HCT116 (cell line): ENCODE measurements at regions not wholly inside any gene's neighbourhood (a gene's known extent, or its start where the extent isn't known, plus 50 kb on each side); places are given as distances from the start of the nearest gene placed in this dataset.

ENCODE experiments used
- ATAC-seq: fragments of 200-7000 bp; cut with Tn5 transposase; 2 replicates; pipeline ENCODE4 v1.9.1; 2020; ENCODE audit warnings: mild to moderate bottlenecking, moderate library complexity
- BruUV-seq: library from RNA; stranded (reverse); fragments of 400-500 nt; replicated peaks from 2 replicates; lab custom pipeline; 2021; lab: Mats Ljungman, UMichigan
- CTCF ChIA-PET: fragments of 300-600 bp; sonication (Branson Sonifier 250); formaldehyde crosslinking; loops from one replicate; lab custom pipeline; 2021; ENCODE audit warnings: antibody characterized with exemption; lab: Charles Lee
- POLR2A ChIA-PET: fragments of 300-600, 350-600 bp; sonication (Branson Sonifier 250); formaldehyde crosslinking; loops from one replicate; lab custom pipeline; 2021; ENCODE audit warnings: antibody characterized with exemption; lab: Charles Lee
- RAD21 ChIA-PET, 2 experiments: fragments of 300-600 bp; sonication (Branson Sonifier 250); formaldehyde crosslinking; loops; one replicate each; lab custom pipeline; 2023; ENCODE audit warnings: low total read pairs in 2 of 2; ENCODE audit not compliant: uncharacterized antibody in 2 of 2, unreplicated experiment in 2 of 2, low non-redundant PET in 1 of 2; lab: Charles Lee
- DNase-seq: peaks from one replicate; pipeline ENCODE4 v3.0.0-alpha.2; 2010; ENCODE audit warnings: low read depth, low spot score
- H2AFZ ChIP-seq: fragments of 200-600 bp; shearing (Covaris generic), sonication (generic); 2 replicates; pipeline ENCODE4 v1.6.1; 2017; ENCODE audit warnings: low read depth, mixed run types, mixed read lengths, antibody characterized with exemption, low read length; ENCODE audit not compliant: poor library complexity, severe bottlenecking
- H3K27ac ChIP-seq: 2 replicates; pipeline ENCODE4 v1.5.1; 2012; ENCODE audit warnings: low read depth, low read length
- H3K27me3 ChIP-seq: fragments of 200-600 bp; sonication (generic); 2 replicates; pipeline ENCODE4 v1.6.1; 2016; ENCODE audit warnings: mixed run types, low read length, mixed read lengths; ENCODE audit not compliant: insufficient read depth
- H3K36me3 ChIP-seq, 2 experiments: fragments of 200-500 bp in 1 of 2; fragments of 200-600 bp in 1 of 2; sonication (Bioruptor generic) in 1 of 2; sonication (generic) in 1 of 2; 2 replicates each; pipeline versions ENCODE4 v1.5.1 to v1.6.1; 2014 to 2016; ENCODE audit warnings: low read length in 2 of 2, inconsistent platforms in 1 of 2, mixed read lengths in 1 of 2, mixed run types in 1 of 2; ENCODE audit not compliant: insufficient read depth in 2 of 2, control insufficient read depth in 1 of 2
- H3K4me1 ChIP-seq, 2 experiments: fragments of 200-600 bp in 1 of 2; sonication (generic) in 1 of 2; 2 replicates each; pipeline versions ENCODE4 v1.5.1 to v1.6.1; 2012 to 2017; ENCODE audit warnings: low read length in 2 of 2, inconsistent platforms in 1 of 2, mild to moderate bottlenecking in 1 of 2, mixed read lengths in 1 of 2, mixed run types in 1 of 2, moderate library complexity in 1 of 2; ENCODE audit not compliant: insufficient read depth in 2 of 2, control insufficient read depth in 1 of 2
- H3K4me2 ChIP-seq: fragments of 200-600 bp; sonication (generic); 2 replicates; pipeline ENCODE4 v1.6.1; 2017; ENCODE audit warnings: mixed run types, low read length, mixed read lengths
- H3K4me3 ChIP-seq, 2 experiments: fragments of 200-600 bp in 1 of 2; sonication (generic) in 1 of 2; replicated peaks in 1 of 2; 2 replicates each; pipeline ENCODE4 v1.5.1; 2011 to 2016; ENCODE audit warnings: low read length in 2 of 2, control low read depth in 1 of 2, low read depth in 1 of 2, mild to moderate bottlenecking in 1 of 2, mixed read lengths in 1 of 2, mixed run types in 1 of 2
- H3K79me2 ChIP-seq: fragments of 200-600 bp; sonication (generic); 2 replicates; pipeline ENCODE4 v1.6.1; 2017; ENCODE audit warnings: mild to moderate bottlenecking, mixed run types, low read length, moderate library complexity, mixed read lengths; ENCODE audit not compliant: insufficient read depth
- H3K9ac ChIP-seq: fragments of 200-600 bp; sonication (generic); 2 replicates; pipeline ENCODE4 v1.6.1; 2016; ENCODE audit warnings: low read length, mixed read lengths
- H3K9me2 ChIP-seq: fragments of 200-600 bp; sonication (generic), shearing (Covaris generic); 2 replicates; pipeline ENCODE4 v1.6.1; 2017; ENCODE audit warnings: mixed run types, mild to moderate bottlenecking, moderate library complexity; ENCODE audit not compliant: insufficient read depth
- H3K9me3 ChIP-seq, 2 experiments: fragments of 200-500 bp in 1 of 2; fragments of 200-600 bp in 1 of 2; sonication (Bioruptor generic) in 1 of 2; sonication (generic) in 1 of 2; 2 replicates each; pipeline ENCODE4 v1.6.1; 2014 to 2017; ENCODE audit warnings: low read length in 2 of 2, mixed read lengths in 2 of 2, inconsistent platforms in 1 of 2, low read depth in 1 of 2, mild to moderate bottlenecking in 1 of 2, mixed run types in 1 of 2, moderate library complexity in 1 of 2; ENCODE audit not compliant: control insufficient read depth in 1 of 2, insufficient read depth in 1 of 2
- H4K20me1 ChIP-seq: fragments of 200-600 bp; sonication (generic), shearing (Covaris generic); 2 replicates; pipeline ENCODE4 v1.6.1; 2017; ENCODE audit warnings: mixed run types, mild to moderate bottlenecking, moderate library complexity; ENCODE audit not compliant: insufficient read depth
- CBX3 ChIP-seq: IDR thresholded peaks from 2 replicates; pipeline ENCODE4 v1.6.1; 2012; ENCODE audit warnings: low read depth
- CTCF ChIP-seq, 3 experiments: fragments of 200-600 bp in 1 of 3; sonication (generic) in 1 of 3; IDR thresholded peaks in 2 of 3; conservative IDR thresholded peaks in 1 of 3; 2 replicates each; pipeline ENCODE4 v1.5.1; 2012 to 2017; ENCODE audit warnings: low read depth in 2 of 3, low read length in 2 of 3, antibody characterized with exemption in 1 of 3, borderline replicate concordance in 1 of 3, control low read depth in 1 of 3, mild to moderate bottlenecking in 1 of 3, mixed read lengths in 1 of 3, mixed run types in 1 of 3, moderate library complexity in 1 of 3; ENCODE audit not compliant: insufficient read depth in 1 of 3
- FOSL1 ChIP-seq: IDR thresholded peaks from 2 replicates; pipeline ENCODE4 v1.6.1; 2012; ENCODE audit warnings: low read depth
- JUND ChIP-seq: IDR thresholded peaks from 2 replicates; pipeline ENCODE4 v1.6.1; 2012
- RAD21 ChIP-seq: IDR thresholded peaks from 2 replicates; pipeline ENCODE4 v1.6.1; 2012; ENCODE audit warnings: low read depth, mild to moderate bottlenecking
- REST ChIP-seq: IDR thresholded peaks from 2 replicates; pipeline ENCODE4 v1.6.1; 2012; ENCODE audit warnings: low read depth
- SIN3A ChIP-seq: IDR thresholded peaks from 2 replicates; pipeline ENCODE4 v1.6.1; 2012; ENCODE audit warnings: low read depth
- SP1 ChIP-seq: IDR thresholded peaks from 2 replicates; pipeline ENCODE4 v1.6.1; 2012; ENCODE audit warnings: low read depth
- ZFX ChIP-seq: fragments of 450-650 bp; IDR thresholded peaks from 2 replicates; pipeline ENCODE4 v1.6.1; 2017
- ZNF274 ChIP-seq: fragments of 200-500 bp; sonication (Bioruptor generic); IDR thresholded peaks from 2 replicates; pipeline ENCODE4 v1.6.1; 2014; ENCODE audit warnings: mild to moderate bottlenecking, low read depth, low read length, inconsistent platforms
- intact Hi-C: fragments of 100-400 bp; cut with micrococcal nuclease; formaldehyde crosslinking; loops from 2 replicates; pipeline ENCODE4 v1.10.0; 2022

DNA sequence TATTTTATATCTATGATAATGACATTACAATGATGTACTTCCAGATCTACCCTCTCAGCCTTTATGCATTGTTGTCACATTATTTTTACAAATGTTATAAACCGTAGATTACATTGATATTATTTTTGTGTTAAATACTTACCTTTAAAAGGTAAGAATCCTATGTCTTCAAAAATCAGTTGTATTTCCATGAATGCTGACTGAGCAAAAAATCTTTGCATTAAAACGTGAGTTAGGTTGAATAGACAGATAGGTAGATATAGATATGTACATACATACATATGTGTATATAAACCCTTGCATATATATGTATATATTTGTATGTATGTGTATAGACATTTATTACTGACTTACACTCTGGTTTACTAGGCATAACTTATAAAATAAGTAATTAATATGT lies 558.2 kb downstream of the CDH26 start:
- Histone ChIP-seq H3K4me3 (no peak overlapping the region), H3K9me3 (peaks cover 20 to 27% of the 10 kb centered on the region in 2 experiments; a peak in 3 of 4 replicates), H3K27ac (no peak overlapping the region), H3K4me2 (no peak overlapping the region), H3K4me1 (no peaks in the 10 kb centered on the region), H3K9ac (no peak overlapping the region), H3K79me2 (no peaks in the 10 kb centered on the region)
- RAD21 ChIA-PET = no interaction called here
- CTCF ChIA-PET = no interaction called here
- no TSS peak for BruUV-seq
- TF ChIP-seq REST = no peak
- TF ChIP-seq ZFX = no peak
- TF ChIP-seq CBX3 = no peak
- no peak for TF ChIP-seq SIN3A
- no peak for TF ChIP-seq ZNF274
- TF ChIP-seq SP1 = no peak
- no peak for TF ChIP-seq RAD21
- TF ChIP-seq CTCF (IDR thresholded peaks at IDR 0.05 in 2 of 3, conservative IDR thresholded peaks at IDR 0.05 in 1 of 3; ENCODE audit: borderline replicate concordance in 1 of 3, insufficient read depth in 1 of 3, low read depth in 2 of 3, low read length in 2 of 3) = no peak
- no peak for TF ChIP-seq FOSL1
- TF ChIP-seq JUND = no peak
- TF ChIP-seq, all 23 proteins: peak for 0
- no peaks in the 10 kb centered on the region for H4K20me1 ChIP-seq
- no peak overlapping the region for H2AFZ ChIP-seq
- no peaks in the 10 kb centered on the region for H3K9me2 ChIP-seq
- intact Hi-C loops = no loop called here
- no peak for ATAC-seq
- no peaks in the 10 kb centered on the region for H3K27me3 ChIP-seq
- no peak for DNase-seq
- no peaks in the 10 kb centered on the region for H3K36me3 ChIP-seq
- POLR2A ChIA-PET = no interaction called here
